Stimulated activated CD8-positive, alpha-beta memory T cell treated with anti-CD3 and anti-CD28 coated beads, Interleukin-2, amount 100 ng/mL, for 1 hour (primary cell): ENCODE measurements at regions not wholly inside any gene's neighbourhood (a gene's known extent, or its start where the extent isn't known, plus 50 kb on each side); places are given as distances from the start of the nearest gene placed in this dataset.

ENCODE experiments used
- DNase-seq, 2 donors: peaks; one replicate each; pipeline ENCODE4 v3.0.0-alpha.2; 2020; ENCODE audit warnings: low read depth in 2 of 2

DNA sequence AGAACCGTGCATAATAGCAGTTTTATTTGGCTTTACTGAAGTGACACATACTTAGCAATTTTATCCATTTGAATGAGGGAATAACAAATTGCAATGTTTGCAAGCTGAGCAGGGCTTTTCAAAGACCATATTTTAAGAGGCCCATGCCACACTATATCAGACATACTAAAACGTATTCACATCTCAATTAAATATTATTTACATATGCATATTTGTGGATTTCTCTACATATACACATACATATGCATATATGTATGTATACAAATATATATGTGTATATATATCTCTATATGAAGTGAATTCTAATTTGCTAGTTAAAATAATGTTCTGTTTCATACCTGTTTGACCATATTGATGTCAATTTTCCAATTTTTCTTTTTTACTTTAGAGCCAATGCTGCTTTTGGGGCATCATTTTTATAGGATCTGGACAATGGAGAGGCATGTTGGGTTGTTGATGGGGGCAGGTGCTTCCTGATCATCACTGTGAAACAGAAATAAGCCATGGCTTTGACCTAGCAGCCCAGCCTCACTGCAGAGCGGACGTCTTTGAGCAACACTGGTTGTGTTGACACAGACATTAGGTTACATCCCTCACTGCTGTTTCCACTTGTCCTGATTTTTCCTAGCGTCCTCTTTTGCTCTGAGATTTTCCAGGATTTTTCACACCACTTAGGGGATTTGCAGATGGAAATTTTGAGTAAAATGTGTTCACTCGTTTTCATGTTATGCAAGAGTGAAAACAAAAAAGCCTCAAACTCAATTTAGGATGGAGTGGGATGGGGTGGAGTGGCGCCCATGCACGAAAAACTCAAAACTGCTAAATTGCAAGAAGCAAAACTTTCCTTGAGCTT, 56.9 kb downstream of the RDH14 start:
- no peak for DNase-seq

DNA sequence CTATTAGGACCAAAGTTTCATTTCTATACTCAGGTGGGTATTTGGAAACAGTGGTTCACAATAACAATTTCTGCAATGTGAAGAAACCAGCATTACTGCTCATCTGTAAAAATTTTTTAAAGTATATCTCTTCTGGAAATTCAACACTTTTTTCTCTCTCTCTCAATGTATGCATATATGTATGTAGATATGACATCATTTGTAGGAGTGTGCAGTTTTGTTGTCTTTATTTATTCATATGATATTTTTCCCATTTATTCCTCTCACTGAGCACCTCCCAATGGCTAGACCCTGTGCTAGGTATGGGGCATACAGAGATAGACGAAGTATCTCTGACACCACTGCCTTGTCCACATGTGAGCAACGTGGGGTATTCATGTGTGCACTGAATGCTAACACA, 58.3 kb downstream of the RDH14 start:
- DNase-seq: no peak

DNA sequence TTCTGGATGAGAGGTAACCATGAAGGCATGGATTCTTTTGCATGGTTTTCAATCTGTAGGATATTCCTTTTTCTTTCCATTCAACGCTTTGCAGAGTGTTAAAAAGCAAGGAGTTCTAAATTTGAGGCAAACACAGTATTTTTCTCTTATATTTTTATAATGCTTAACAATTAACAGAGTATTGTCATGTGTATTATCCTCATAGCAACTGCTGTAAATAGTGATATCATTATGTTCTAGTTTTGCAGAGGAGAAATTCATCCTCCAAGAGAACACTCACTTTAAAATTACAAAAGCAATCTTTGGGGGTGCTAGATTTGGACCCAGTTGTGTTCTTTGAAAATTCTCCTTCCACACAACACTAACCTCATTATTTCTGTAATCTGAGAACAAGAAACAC, 58.7 kb downstream of the RDH14 start:
- no peak for DNase-seq

DNA sequence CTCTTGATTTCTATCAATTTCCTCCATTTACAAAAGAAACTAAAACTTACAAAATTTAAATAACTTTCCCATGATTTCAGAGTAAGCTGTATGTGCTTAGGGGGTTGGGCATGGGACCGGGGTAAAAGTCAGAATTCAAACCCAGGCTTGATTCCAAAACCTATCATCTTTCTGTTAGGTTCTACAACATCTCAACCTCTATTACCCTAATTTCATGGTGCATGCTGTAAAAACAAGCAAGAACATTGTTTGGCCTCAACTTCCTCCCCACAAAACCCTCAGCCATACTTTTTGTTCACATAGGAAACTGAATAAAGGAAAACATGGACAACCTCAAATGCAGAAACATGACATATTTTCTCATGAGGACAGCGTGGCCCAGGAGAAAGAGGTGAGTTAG, 59.3 kb downstream of the RDH14 start:
- DNase-seq: no peak

DNA sequence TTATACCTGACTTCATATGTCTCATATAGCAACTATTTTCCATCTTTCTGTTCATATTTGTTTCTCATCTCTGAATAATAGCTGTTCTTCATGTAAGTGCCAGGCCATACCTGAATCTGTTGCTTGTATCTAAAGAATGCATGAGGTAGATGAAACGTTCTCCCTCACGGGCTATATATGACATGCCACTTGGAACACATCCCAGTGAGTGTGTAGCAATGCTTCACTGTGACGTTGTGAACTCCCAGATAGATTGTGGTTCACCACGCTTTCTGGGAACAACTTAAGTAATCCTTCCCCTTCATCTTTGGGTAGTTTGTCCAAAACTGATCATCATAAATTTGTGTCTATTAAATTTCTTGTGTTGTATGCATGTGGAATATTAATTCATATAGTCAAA, 60.1 kb downstream of the RDH14 start:
- DNase-seq: no peak

DNA sequence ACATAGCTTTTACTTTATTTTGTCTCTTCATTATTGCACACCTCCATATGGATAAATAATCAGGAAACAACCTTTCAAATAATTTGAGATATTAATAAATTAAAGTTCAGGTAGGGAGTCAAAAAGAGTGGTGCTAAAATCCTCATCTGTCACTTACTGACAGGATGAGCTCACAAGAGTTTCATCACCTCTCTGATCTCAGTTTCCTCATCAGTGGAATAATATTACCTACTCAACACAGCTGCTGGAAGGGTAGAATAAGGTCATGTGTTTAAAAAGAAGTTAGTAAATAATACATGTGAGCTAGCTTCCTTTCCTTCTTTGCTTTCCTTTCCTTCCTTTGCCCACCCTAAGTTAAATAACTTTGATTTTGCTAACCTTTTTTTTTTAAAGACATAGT, 61.9 kb downstream of the RDH14 start:
- DNase-seq: no peak

DNA sequence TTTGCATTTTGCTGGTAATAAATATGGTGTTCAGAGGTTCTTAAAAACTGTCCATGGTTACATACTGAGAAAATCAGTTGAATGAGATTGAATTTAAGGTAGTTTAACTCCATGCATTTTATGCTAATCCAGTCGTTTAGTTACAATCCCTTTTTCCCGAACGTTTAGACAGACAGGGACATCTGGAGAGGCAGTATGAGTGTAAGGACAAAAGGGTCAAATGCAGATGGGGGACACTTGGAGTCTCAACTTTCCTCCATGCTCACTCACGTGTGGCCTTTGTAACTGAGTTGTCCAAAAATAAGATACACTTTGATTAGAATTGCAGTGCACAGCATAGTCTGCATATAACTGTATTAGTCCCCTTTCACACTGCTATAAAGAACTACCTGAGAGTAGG, 63.9 kb downstream of the RDH14 start:
- DNase-seq: no peak

DNA sequence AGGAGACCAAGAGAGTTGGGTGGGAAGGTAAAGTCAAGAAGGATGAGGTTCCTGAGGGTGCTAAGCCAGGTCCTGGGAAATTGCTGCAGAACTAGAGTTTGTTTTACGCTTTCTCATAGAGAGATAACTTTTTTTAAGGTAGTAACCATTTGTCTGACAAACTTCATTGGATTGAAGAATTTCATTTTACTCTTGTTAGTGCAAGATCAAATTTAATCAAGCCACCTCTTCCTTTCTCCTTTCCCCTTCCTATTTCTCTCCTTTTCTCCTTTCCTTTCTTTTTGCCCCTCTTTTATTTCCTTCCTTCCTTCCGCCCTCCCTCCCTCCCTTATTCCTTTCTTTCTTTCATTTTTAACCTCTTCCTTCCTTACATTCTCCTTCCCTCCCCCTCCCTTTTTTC, 65.4 kb downstream of the RDH14 start:
- no peak for DNase-seq

DNA sequence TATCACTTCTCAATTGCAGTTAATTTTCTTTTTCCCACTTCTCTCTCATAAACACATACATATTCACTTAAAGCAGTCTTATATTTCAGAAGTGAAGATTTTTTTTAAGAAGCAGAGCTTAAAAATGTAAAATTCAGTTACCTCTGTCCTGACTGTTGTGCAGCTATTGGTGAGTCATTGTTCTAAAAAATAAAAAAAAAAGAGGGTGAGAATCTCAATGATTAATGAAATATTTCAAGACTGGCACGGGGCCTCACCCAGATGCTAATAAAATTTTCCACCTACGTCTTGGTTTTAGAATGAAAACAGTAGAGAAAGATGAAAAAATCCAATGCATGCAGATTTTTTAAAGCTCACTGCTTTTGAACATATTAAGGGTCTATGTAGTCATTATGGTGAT, 67.7 kb downstream of the RDH14 start:
- no peak for DNase-seq

DNA sequence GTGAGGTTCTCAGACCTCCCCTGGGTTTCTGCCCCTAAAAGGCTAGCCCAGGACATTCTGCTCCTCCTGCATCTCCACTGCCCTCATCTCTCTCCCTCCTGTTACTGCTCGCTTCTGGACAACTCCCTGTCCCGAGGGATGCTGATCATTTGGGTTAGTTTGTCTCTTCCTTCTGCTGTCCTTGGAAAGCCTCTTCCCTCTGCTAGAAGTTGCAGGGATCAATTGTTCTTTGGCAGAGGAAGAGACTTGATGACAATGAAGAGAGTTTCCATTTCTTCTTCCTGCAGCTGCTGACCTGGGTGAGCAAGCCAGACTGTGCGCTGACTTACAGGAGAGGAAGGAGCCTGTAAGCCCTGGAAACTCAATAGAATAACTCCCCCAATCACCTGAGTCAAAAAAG, 68.9 kb downstream of the RDH14 start:
- DNase-seq: no peak

DNA sequence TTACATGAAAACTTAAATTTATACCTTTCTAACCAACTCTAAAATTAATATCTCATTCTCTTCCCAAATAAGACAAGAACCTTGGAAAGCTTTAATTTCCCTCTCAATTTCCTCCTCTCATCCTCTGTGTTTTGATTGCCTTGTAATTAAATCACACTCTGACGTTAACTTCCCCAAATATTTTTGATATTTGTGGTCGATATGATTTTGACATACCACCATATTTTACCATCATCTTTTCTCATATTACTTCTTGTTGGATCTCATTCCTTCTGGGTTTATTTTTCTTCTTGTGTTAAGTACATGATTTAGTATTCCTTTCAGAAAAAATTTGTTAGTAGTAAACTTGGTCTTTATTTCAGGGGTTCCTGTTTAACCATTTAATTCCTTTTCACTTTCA, 69.6 kb downstream of the RDH14 start:
- DNase-seq: no peak

DNA sequence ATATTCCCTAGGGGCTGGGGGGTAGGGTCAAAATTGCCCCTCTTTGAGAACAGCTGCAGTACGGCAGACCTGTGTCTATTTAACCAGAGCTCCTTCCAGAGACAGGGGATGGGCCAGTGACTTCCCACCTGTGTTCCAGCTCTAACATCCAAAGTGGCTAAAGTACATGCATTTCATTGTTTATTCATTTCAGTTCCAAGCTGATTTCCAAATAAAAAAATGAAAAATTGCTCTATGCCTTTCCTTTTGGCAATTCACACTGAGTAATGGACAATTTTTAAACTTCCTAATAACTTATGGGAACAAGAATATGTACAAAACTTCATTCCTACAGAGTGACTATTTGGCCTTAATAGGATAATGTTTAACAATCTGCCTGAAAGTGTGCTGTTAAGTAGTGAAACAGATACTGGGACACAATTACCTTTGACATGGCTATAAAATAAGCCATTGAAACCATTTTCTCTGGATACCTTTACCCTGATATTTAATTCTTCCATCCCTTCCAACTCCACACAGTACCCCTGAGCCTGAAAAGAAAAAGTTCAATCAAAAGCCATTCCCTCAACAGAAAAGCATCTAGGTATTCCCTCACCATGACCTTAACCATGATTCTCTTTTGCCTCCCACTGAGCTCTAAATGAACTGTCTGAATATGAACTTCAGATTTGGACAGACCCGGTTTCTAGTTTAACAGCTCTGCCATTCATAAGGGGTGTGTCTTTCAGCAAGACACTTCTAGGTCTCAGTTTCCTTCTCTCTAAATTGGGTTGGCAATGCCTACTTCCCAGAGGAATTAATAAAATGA, 73.1 kb downstream of the RDH14 start:
- no peak for DNase-seq

DNA sequence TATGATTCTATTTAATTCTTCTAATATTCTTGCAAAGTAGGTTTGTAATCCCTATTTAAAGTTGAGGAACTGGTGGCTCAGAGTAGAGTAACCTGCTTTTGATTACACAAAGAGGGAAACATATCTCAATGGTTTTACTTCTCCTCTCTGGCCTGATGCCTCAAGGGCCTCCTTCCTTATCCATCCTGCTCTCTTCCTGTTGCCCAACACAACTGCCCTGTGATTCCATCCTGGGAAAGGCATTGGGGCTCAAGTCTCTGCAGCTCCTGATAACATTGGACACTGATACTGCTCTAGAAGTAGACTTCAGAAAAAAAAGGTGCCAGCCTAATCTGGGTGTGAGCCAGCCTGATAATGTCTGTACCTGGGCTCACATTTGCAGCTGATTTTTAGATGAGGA, 75.8 kb downstream of the RDH14 start:
- no peak for DNase-seq

DNA sequence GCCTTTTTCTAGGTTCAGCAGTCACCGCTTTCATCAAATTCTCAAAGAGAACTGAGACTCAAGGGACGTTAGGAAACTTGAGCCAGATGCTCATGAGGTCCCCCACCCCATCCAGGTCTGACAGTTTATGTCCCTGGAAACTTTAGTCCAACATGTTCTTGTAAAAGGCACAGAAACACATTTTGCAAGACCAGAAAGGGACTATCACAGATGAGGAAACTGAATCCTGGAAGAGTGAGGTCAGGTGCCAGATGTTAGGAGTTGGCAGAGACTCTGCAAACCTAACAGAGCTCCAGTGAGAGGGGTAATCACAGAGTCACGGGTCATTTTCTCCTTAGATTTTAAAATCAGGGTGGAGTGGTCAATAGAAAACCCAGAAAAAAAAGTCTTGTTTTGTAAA, 76.6 kb downstream of the RDH14 start:
- no peak for DNase-seq

DNA sequence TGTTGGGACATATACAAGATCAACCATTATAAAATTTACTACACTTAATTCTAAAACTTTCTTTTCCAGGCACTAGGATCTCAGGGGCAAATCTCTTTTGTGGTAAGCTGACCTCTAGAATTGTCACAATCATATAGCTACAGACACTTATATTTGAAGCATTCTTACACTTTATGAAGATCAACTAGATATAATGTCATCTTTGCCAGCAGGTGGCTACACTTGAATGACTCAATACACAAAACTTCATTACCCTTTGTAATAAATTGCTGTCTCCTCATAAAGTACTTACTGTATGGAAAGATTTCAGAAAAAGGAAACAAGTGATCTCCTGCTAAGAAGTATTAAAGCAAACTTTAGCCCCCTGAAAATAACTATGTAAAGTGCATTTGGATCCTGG, 77.8 kb downstream of the RDH14 start:
- DNase-seq: no peak

DNA sequence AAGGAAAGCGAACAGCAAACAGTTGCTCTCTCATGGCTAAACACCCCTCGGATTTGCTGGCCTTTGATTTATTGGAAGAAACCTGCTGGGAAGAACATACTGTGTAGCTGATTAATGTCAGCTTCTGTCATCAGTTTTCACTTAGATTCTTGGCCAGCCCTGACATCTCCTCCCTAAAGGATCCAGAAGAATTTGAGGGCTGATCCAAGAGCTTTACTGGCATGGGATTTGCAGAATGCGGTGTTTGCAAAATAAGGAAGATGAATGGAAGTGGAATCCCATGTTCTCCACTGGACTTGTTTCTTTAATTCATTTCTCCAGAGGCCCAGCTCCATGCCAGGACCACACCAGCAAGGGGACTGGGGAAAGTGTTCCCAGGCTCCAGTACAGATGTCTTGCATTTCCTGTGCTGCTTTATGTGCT, 80.5 kb downstream of the RDH14 start:
- no peak for DNase-seq

DNA sequence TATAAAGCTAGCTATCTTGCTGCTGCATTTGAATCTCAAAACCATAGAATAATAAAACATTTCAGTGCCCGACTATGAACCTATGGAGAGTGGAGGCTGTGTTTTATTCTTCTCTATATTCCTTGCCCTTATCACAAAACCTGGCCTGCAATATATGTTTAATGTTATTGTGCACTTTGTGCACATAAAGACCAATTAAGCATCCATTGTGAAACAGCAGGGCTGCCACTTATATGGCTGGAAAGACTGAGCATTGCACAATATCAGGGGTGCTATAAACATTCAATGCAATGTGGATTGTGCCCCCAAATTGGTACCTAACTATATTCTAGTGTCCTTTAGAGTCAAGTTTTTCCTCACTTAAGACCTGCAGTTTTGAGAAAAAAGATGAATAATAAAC, 83.2 kb downstream of the RDH14 start:
- no peak for DNase-seq

DNA sequence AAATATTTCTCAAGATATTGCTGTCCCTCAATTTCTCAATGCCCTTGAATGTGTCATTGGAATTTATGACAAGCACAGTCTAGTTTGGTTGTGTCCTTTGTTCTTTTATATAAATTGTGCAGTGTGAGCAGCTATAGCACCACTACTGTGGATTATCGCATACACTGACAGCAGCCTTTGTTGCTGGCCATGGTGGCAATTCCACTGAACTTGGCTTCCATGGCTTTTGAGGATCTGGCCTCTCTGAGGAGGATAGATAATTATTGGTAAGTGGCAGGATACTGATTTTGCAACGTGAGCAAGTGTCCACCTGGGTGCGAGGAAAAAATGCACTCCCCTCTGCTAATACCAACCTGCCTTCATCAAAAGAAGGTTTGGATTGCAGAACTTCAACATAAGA, 84.0 kb downstream of the RDH14 start:
- no peak for DNase-seq

DNA sequence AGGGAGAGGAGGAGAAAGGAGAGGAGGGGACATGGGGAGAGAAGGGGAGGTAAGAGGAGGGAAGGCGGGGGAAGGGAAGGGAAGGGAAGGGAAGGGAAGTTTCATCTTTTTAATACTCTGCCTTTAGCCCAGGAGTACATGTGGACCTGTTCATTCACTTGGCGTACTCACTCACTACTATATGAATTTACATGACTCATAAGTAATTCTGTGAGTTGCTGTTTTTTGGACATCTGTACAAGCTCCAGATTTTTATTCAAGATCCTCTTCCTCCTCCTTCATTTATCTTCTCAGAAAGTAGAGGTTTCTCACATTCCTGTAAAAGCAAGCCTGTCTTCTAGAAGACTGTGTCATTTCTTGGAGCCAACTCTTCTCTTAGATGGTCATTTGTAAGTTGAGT, 84.6 kb downstream of the RDH14 start:
- no peak for DNase-seq

DNA sequence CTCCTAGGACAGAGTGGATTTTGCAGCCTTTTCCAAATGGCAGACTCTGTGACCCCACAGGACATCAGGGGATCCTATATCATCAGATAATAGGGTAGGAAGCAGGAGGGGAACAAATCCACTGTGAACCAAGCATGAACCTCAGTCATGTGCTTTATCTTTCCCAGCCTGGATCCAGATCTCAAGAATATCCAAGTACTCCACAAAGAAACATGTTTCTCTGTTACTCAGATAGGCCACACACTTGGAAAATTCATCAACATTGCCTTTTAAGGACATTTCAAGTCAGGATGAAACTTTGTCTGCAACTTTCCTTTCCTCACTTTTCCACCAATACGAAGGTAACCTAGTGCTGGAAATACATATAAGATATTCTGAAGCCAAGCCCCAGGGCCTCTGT, 85.8 kb downstream of the RDH14 start:
- no peak for DNase-seq

DNA sequence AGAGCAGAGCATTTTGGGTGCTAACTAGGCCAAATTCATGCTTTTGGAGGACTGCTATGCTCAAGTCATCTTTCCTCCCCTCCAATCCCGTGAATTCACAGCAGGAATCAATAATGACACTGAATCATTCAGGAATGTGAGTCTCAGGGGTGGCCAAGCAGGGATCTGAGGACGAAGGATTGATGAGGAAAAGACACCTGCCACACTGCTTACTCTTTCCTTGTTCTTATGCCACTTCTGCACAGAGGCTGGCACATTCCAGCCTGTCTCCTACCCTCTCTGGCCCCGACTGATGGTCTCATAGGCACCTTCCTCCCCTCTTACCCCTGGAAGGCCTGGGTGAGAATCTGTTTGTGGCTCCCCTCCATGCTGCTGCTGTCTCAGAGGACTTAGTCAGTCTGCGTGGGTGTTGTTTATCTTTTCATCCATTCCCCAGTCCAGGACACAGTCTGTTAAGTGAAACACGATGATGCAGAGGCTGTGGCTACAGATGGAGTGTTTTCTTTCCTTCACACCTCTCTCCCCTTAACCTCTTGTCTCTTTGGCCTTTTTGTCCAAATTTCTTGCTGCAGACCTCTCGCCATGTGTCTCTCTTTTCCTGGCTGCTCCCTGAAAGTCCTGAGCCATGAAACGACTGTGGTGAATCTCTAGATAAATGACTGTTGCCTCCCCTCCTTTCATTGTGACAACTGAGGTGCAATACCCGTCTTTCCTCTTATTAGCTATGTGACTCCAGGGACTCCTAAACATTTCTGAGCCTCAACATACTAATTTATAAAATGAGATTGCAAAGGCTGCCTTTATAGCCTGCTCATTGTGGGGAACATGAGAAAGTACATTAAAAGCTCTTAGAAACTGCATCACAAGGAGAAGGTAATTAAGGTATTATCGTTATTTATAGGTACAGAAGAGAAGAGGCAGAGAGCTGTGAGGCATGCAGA, 86.9 kb downstream of the RDH14 start:
- DNase-seq: no peak

DNA sequence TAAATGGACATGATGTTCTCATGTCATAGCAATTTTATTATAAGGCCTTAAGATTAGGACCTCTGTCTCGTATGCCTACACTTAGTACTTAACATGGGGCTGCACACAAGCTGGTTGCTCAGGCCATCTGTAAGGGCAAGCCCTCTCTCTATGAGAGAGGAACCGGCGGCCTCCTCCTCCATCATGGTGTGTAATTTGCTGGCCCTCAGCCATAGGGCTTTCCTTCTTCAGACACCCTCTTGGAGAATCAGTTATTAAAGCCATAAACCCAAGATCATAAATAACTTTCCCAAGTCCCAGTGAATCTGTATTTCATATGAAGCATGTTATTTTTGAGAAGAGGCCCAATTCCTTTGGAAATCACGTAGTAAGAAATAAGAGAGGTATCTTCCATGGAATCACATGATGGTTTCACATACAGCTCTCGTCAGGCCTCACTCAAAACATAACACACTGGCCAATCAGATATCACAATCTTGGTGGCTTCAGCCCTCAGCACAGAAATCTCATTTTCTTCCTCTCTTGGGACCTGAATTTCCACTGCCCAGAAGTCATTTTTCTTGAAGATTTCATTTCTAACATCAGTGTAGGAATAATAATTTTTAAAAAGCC, 92.6 kb downstream of the RDH14 start:
- DNase-seq: no peak
